Mesenchymal stem cell (in vitro differentiated cells and primary cell): ENCODE measurements at regions not wholly inside any gene's neighbourhood (a gene's known extent, or its start where the extent isn't known, plus 50 kb on each side); places are given as distances from the start of the nearest gene placed in this dataset.
A peak's percentile ranks its signal among the peaks of the same experiment; 100 is the strongest.

Experiments
- DNase-seq: peaks from one replicate; pipeline ENCODE4 v3.0.0-alpha.2; 2013
- H2AFZ ChIP-seq: one replicate; pipeline ENCODE4 v1.6.1; 2013; ENCODE audit warnings: low read depth, mild to moderate bottlenecking, control low read depth, inconsistent platforms, low read length, moderate library complexity
- H2AK5ac ChIP-seq: 2 replicates; pipeline ENCODE4 v1.6.1; 2013; ENCODE audit warnings: low read length, moderate library complexity, mild to moderate bottlenecking, inconsistent platforms; ENCODE audit not compliant: severe bottlenecking
- H2BK120ac ChIP-seq: one replicate; pipeline ENCODE4 v1.6.1; 2013; ENCODE audit warnings: low read depth, mild to moderate bottlenecking, inconsistent platforms, low read length, moderate library complexity
- H2BK12ac ChIP-seq, 2 experiments: one replicate each; pipeline ENCODE4 v1.6.1; 2013; ENCODE audit warnings: inconsistent platforms in 2 of 2, low read length in 2 of 2, mild to moderate bottlenecking in 2 of 2, moderate library complexity in 2 of 2, control low read depth in 1 of 2
- H2BK15ac ChIP-seq: one replicate; pipeline ENCODE4 v1.6.1; 2013; ENCODE audit warnings: mild to moderate bottlenecking, low read depth, inconsistent platforms; ENCODE audit not compliant: poor library complexity, severe bottlenecking
- H2BK5ac ChIP-seq: 2 replicates; pipeline ENCODE4 v1.6.1; 2013; ENCODE audit warnings: low read depth, mild to moderate bottlenecking, low read length, control low read depth, inconsistent platforms; ENCODE audit not compliant: poor library complexity, severe bottlenecking
- H3K14ac ChIP-seq, 2 experiments: one replicate each; pipeline ENCODE4 v1.6.1; 2013; ENCODE audit warnings: inconsistent platforms in 2 of 2, low read length in 2 of 2, control low read depth in 1 of 2, mild to moderate bottlenecking in 1 of 2, moderate library complexity in 1 of 2
- H3K18ac ChIP-seq, 2 experiments: one replicate each; pipeline ENCODE4 v1.6.1; 2013; ENCODE audit warnings: inconsistent platforms in 2 of 2, low read length in 2 of 2, control low read depth in 1 of 2, low read depth in 1 of 2, mild to moderate bottlenecking in 1 of 2
- H3K23ac ChIP-seq, 2 experiments: one replicate each; pipeline ENCODE4 v1.6.1; 2013; ENCODE audit warnings: inconsistent platforms in 2 of 2, low read length in 2 of 2, mild to moderate bottlenecking in 2 of 2, moderate library complexity in 2 of 2, control low read depth in 1 of 2
- H3K27ac ChIP-seq: 2 replicates; pipeline ENCODE4 v1.5.1; 2013; ENCODE audit warnings: mild to moderate bottlenecking, moderate library complexity, low read length, control low read depth, inconsistent platforms; ENCODE audit not compliant: poor library complexity, severe bottlenecking
- H3K27me3 ChIP-seq, 2 experiments: 2 replicates each; pipeline versions ENCODE4 v1.6.1 to v1.7.0; 2013; ENCODE audit warnings: low read length in 2 of 2, mild to moderate bottlenecking in 2 of 2, moderate library complexity in 2 of 2, control low read depth in 1 of 2, inconsistent platforms in 1 of 2; ENCODE audit not compliant: control insufficient read depth in 1 of 2, insufficient read depth in 1 of 2
- H3K36me3 ChIP-seq, 2 experiments: 2 replicates each; pipeline versions ENCODE4 v1.6.1 to v1.7.0; 2013; ENCODE audit warnings: low read length in 2 of 2, control low read depth in 1 of 2, inconsistent platforms in 1 of 2, low read depth in 1 of 2, mild to moderate bottlenecking in 1 of 2; ENCODE audit not compliant: insufficient read depth in 2 of 2, control insufficient read depth in 1 of 2
- H3K4ac ChIP-seq, 2 experiments: one replicate each; pipeline ENCODE4 v1.6.1; 2013; ENCODE audit warnings: inconsistent platforms in 2 of 2, low read length in 2 of 2, mild to moderate bottlenecking in 2 of 2, moderate library complexity in 2 of 2, control low read depth in 1 of 2, low read depth in 1 of 2
- H3K4me1 ChIP-seq: 2 replicates; pipeline ENCODE4 v1.6.1; 2013; ENCODE audit warnings: low read depth, low read length, control low read depth; ENCODE audit not compliant: control insufficient read depth, insufficient read depth
- H3K4me2 ChIP-seq: 2 replicates; pipeline ENCODE4 v1.6.1; 2013; ENCODE audit warnings: low read length, mild to moderate bottlenecking, inconsistent platforms; ENCODE audit not compliant: poor library complexity, severe bottlenecking
- H3K4me3 ChIP-seq, 2 experiments: 2 replicates each; pipeline versions ENCODE4 v1.5.1 to v1.7.0; 2013; ENCODE audit warnings: low read length in 2 of 2, mild to moderate bottlenecking in 2 of 2, control low read depth in 1 of 2, low read depth in 1 of 2; ENCODE audit not compliant: insufficient read depth in 1 of 2
- H3K79me1 ChIP-seq: replicated peaks from 2 replicates; pipeline ENCODE4 v1.6.1; 2013; ENCODE audit warnings: mild to moderate bottlenecking, control low read depth, low read length, inconsistent platforms; ENCODE audit not compliant: poor library complexity, severe bottlenecking
- H3K9ac ChIP-seq: 2 replicates; pipeline ENCODE4 v1.7.0; 2013; ENCODE audit warnings: mild to moderate bottlenecking, low read length, moderate library complexity
- H3K9me3 ChIP-seq: 2 replicates; pipeline ENCODE4 v1.7.0; 2013; ENCODE audit warnings: mild to moderate bottlenecking, low read length; ENCODE audit not compliant: control insufficient read depth
- H4K8ac ChIP-seq: one replicate; pipeline ENCODE4 v1.6.1; 2013; ENCODE audit warnings: inconsistent platforms, mild to moderate bottlenecking, low read length, moderate library complexity
- H4K91ac ChIP-seq: one replicate; pipeline ENCODE4 v1.6.1; 2013; ENCODE audit warnings: mild to moderate bottlenecking, low read length, inconsistent platforms
- WGBS: methylation state at CpG from one replicate; pipeline ENCODE4 v1.1.7; 2013; ENCODE audit warnings: mixed read lengths; 5-methylcytosine and 5-hydroxymethylcytosine counted together

GRCh38 chr3:177620073-177620472, 422.8 kb upstream of the TBL1XR1 start:
- no peak overlapping the region for H2AK5ac ChIP-seq

DNA sequence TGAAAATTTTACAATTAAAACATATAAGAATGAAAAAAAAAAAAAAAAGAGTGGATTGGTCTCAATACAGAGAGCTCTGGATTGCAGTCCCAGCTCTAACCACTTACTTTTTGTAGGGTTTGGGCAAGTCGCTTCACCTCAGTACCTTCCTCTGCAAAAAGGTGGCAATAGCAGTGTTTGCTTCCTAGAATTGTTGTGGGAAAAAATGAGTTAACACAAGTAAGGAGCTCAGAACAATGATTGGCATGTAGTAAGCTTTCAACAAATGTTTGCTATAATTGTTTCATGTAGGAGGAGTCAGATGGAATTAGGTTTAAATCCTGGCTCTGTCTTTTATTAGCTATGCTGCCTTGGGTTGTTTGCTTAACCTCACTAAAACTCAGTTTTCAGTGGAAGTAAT, 425.2 kb upstream of the TBL1XR1 start:
- H3K36me3 ChIP-seq = no peaks in the 10 kb centered on the region
- H3K27me3 ChIP-seq = no peaks in the 10 kb centered on the region
- 94% methylated on average over 1 of the region's 1 CpG for WGBS
- no peak overlapping the region for H3K18ac ChIP-seq
- H3K79me1 ChIP-seq = no peaks in the 10 kb centered on the region
- H3K23ac ChIP-seq = no peak overlapping the region
- no peak overlapping the region for H3K4ac ChIP-seq
- H2BK15ac ChIP-seq = no peak overlapping the region
- H3K14ac ChIP-seq = no peak overlapping the region
- H3K4me2 ChIP-seq = no peak overlapping the region
- H2AFZ ChIP-seq = no peak overlapping the region
- H3K9ac ChIP-seq = no peak overlapping the region
- no peak overlapping the region for H4K91ac ChIP-seq
- H3K4me1 ChIP-seq = no peaks in the 10 kb centered on the region
- H2BK12ac ChIP-seq = no peak overlapping the region
- no peak overlapping the region for H2BK5ac ChIP-seq
- H3K9me3 ChIP-seq = no peaks in the 10 kb centered on the region
- no peak overlapping the region for H3K4me3 ChIP-seq
- no peak overlapping the region for H4K8ac ChIP-seq
- H3K27ac ChIP-seq = no peak overlapping the region
- H2AK5ac ChIP-seq = no peak overlapping the region
- no peak overlapping the region for H2BK120ac ChIP-seq
- no peak for DNase-seq

More at GRCh38 chr3:177620073-177620472, 422.8 kb upstream of the TBL1XR1 start:
- H2BK120ac ChIP-seq = no peak overlapping the region
- no peak overlapping the region for H2BK12ac ChIP-seq
- H3K4ac ChIP-seq = no peak overlapping the region
- no peak overlapping the region for H3K23ac ChIP-seq
- H4K91ac ChIP-seq = no peak overlapping the region
- no peak overlapping the region for H3K18ac ChIP-seq
- H3K9me3 ChIP-seq = no peaks in the 10 kb centered on the region
- H3K4me3 ChIP-seq = no peak overlapping the region
- WGBS = 84% methylated on average over 2 of the region's 9 CpGs
- H3K4me2 ChIP-seq = no peak overlapping the region
- no peak overlapping the region for H3K27ac ChIP-seq
- H2AFZ ChIP-seq = no peak overlapping the region
- no peaks in the 10 kb centered on the region for H3K27me3 ChIP-seq
- no peaks in the 10 kb centered on the region for H3K36me3 ChIP-seq
- no peak overlapping the region for H3K14ac ChIP-seq
- no peak overlapping the region for H4K8ac ChIP-seq
- H2BK5ac ChIP-seq = no peak overlapping the region
- DNase-seq = no peak
- H3K9ac ChIP-seq = no peak overlapping the region
- H3K79me1 ChIP-seq = no peaks in the 10 kb centered on the region
- H2BK15ac ChIP-seq = no peak overlapping the region
- no peaks in the 10 kb centered on the region for H3K4me1 ChIP-seq

DNA sequence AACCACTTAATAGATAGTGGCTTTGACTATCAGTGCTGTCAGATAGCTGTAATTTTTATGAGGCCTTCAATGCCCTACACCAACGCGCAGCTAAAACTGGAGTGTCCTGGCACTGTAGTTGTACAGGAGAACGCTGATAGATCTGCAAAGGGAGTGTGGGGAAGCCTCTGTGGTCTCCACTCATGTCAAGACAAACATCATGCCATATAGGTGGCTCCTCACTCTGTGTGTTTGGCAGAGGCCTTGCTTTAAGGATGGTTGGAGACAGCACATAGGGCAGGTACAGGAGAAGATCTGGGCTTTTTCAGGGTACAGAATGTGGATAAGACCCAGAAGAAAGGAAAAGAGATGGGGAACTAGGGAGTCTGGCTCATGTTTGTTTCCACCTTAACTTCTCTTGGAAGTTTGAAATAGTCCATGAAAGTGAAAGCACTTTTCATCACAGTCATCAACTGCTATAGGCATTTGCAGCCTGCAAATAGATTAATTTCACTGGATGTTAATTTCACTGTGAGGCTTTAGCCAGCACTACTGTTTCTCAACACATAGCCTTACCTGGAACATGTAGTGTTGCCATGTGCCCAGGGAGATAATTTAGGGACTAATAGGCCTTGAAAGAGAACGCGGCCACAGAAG, 425.8 kb upstream of the TBL1XR1 start:
- Histone ChIP-seq H3K36me3 (no peaks in the 10 kb centered on the region), H2AFZ (no peak overlapping the region), H3K4ac (no peak overlapping the region), H3K27me3 (no peaks in the 10 kb centered on the region), H3K14ac (no peak overlapping the region), H3K9me3 (no peaks in the 10 kb centered on the region), H2BK5ac (no peak overlapping the region), H2AK5ac (peak overlapping the region; percentile 67), H3K27ac (no peak overlapping the region), H2BK120ac (no peak overlapping the region), H3K79me1 (no peaks in the 10 kb centered on the region), H3K4me2 (no peak overlapping the region), H2BK12ac (no peak overlapping the region), H3K18ac (no peak overlapping the region), H2BK15ac (no peak overlapping the region), H3K4me1 (no peaks in the 10 kb centered on the region), H3K4me3 (no peak overlapping the region), H4K91ac (no peak overlapping the region), H3K23ac (no peak overlapping the region), H3K9ac (no peak overlapping the region), H4K8ac (no peak overlapping the region)
- 96% methylated on average over 5 of the region's 5 CpGs for WGBS
- no peak for DNase-seq

GRCh38 chr3:177624528-177625495, 427.5 kb upstream of the TBL1XR1 start:
- H3K9me3 ChIP-seq = no peaks in the 10 kb centered on the region
- no peak overlapping the region for H2BK5ac ChIP-seq
- H3K4me1 ChIP-seq = no peaks in the 10 kb centered on the region
- no peak overlapping the region for H4K91ac ChIP-seq
- H3K4me3 ChIP-seq = no peak overlapping the region
- no peak overlapping the region for H3K9ac ChIP-seq
- no peaks in the 10 kb centered on the region for H3K36me3 ChIP-seq
- no peak overlapping the region for H3K14ac ChIP-seq
- WGBS = 95% methylated on average over 10 of the region's 13 CpGs
- no peak overlapping the region for H3K4ac ChIP-seq
- no peaks in the 10 kb centered on the region for H3K27me3 ChIP-seq
- H2BK15ac ChIP-seq = no peak overlapping the region
- H3K27ac ChIP-seq = no peak overlapping the region
- no peak overlapping the region for H2BK120ac ChIP-seq
- no peak overlapping the region for H3K4me2 ChIP-seq
- no peak overlapping the region for H2AFZ ChIP-seq
- no peak overlapping the region for H2BK12ac ChIP-seq
- no peaks in the 10 kb centered on the region for H3K79me1 ChIP-seq
- no peak overlapping the region for H3K18ac ChIP-seq
- H2AK5ac ChIP-seq = no peak overlapping the region
- no peak overlapping the region for H3K23ac ChIP-seq
- H4K8ac ChIP-seq = no peak overlapping the region
- DNase-seq = no peak
